HEK293T (cell line): ENCODE measurements at regions not wholly inside any gene's neighbourhood (a gene's known extent, or its start where the extent isn't known, plus 50 kb on each side); places are given as distances from the start of the nearest gene placed in this dataset.

ENCODE experiments used
- BHLHE40 ChIP-seq: fragments of 450-650 bp; IDR thresholded peaks from 2 replicates; pipeline ENCODE4 v1.6.1; 2016; ENCODE audit warnings: mild to moderate bottlenecking, moderate library complexity, borderline replicate concordance
- CTBP1 ChIP-seq: fragments of 450-650 bp; IDR thresholded peaks from 2 replicates; pipeline ENCODE4 v1.6.1; 2016; ENCODE audit warnings: borderline replicate concordance
- FOXA1 ChIP-seq: fragments of 450-650 bp; IDR thresholded peaks from 2 replicates; pipeline ENCODE4 v1.6.1; 2016; ENCODE audit warnings: mild to moderate bottlenecking
- FOXM1 ChIP-seq: fragments of 450-650 bp; IDR thresholded peaks from 2 replicates; pipeline ENCODE4 v1.6.1; 2017; ENCODE audit warnings: mild to moderate bottlenecking, borderline replicate concordance
- HDGF ChIP-seq: fragments of 450-650 bp; IDR thresholded peaks from 2 replicates; pipeline ENCODE4 v1.6.1; 2017; ENCODE audit warnings: antibody characterized with exemption, borderline replicate concordance
- NFRKB ChIP-seq: fragments of 450-650 bp; IDR thresholded peaks from 2 replicates; pipeline ENCODE4 v1.6.1; 2016; ENCODE audit warnings: mild to moderate bottlenecking, moderate library complexity
- SP1 ChIP-seq: fragments of 450-650 bp; IDR thresholded peaks from 2 replicates; pipeline ENCODE4 v1.6.1; 2017
- TARDBP ChIP-seq: fragments of 450-650 bp; IDR thresholded peaks from 2 replicates; pipeline ENCODE4 v1.6.1; 2016
- TF ChIP-seq, protein P1 (sequence below): fragments of 450-650 bp; IDR thresholded peaks from 2 replicates; pipeline ENCODE4 v1.6.1; 2016

DNA sequence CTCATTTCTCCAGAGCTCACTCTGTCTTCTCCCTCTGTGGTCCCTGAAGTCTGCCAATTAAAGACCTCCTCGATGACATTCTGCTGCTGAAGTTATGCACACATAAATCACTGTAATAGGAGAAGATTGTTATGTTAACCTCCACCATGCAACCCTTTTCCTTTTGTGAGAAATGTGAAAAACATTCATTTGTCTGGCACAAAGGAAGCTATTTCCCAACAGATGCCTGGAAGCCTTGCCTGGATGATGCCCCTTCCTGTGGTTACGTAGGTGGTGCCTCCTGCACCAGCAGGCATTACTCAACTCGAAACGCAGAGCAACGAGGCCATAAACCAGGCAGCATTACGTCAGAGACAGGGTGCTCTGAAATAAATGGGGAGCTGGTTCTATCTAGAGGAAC, 327.4 kb upstream of the ZNF507 start:
- TF ChIP-seq HDGF, result no peak
- TF ChIP-seq CTBP1, result no peak
- TF ChIP-seq TARDBP, result no peak
- TF ChIP-seq BHLHE40, result no peak
- no peak for TF ChIP-seq FOXA1
- TF ChIP-seq, protein P1, sequence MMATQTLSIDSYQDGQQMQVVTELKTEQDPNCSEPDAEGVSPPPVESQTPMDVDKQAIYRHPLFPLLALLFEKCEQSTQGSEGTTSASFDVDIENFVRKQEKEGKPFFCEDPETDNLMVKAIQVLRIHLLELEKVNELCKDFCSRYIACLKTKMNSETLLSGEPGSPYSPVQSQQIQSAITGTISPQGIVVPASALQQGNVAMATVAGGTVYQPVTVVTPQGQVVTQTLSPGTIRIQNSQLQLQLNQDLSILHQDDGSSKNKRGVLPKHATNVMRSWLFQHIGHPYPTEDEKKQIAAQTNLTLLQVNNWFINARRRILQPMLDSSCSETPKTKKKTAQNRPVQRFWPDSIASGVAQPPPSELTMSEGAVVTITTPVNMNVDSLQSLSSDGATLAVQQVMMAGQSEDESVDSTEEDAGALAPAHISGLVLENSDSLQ, result no peak
- TF ChIP-seq FOXM1, result no peak
- no peak for TF ChIP-seq SP1
- no peak for TF ChIP-seq NFRKB
